ENCODE measurements at regions not wholly inside any gene's neighbourhood (a gene's known extent, or its start where the extent isn't known, plus 50 kb on each side); places are given as distances from the start of the nearest gene placed in this dataset.

GRCh38 chr6:81049425-81050042, 702.9 kb downstream of the TENT5A start:
- TF ChIP-seq CTCF (IDR thresholded peaks at IDR 0.05) (no peak), POLR2A (IDR thresholded peaks at IDR 0.05) (no peak), POLR2AphosphoS5 (IDR thresholded peaks at IDR 0.05; ENCODE audit: insufficient read depth in 1 of 2, low read depth in 1 of 2) (no peak)
